NCI-H345 treated with DMSO at 0.1 percent for 48 hours (cell line): ENCODE measurements at regions not wholly inside any gene's neighbourhood (a gene's known extent, or its start where the extent isn't known, plus 50 kb on each side); places are given as distances from the start of the nearest gene placed in this dataset.
"Not testable (repeated sequence)": the region's sequence is repeated elsewhere in the genome, so short reads cannot be mapped to it uniquely, and the experiment has no call there.

Experiments used
- DNase-seq: peaks from one replicate; lab custom pipeline; 2025; ENCODE audit not compliant: unreplicated experiment; lab: John Stamatoyannopoulos, UW

DNA sequence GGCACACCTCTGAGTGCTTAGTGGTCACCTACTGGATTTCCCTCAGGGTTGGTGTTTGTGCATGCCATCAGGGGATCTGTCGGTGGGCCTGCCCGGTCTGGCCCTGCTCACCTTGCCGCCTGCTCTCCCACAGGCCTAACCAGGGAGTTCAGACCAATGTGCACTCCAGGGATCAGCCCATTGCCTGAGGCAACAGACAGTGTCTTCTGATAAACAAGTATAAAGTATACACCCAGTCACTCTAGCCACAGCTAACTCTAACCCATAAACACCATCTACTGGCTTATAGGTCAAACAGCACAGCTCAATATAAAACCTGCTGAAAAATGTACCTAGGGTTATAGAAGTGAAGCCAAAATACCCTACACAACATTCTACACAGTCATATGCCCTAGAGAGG, 1300.0 kb downstream of the PLA2G4A start:
- DNase-seq = no peak

DNA sequence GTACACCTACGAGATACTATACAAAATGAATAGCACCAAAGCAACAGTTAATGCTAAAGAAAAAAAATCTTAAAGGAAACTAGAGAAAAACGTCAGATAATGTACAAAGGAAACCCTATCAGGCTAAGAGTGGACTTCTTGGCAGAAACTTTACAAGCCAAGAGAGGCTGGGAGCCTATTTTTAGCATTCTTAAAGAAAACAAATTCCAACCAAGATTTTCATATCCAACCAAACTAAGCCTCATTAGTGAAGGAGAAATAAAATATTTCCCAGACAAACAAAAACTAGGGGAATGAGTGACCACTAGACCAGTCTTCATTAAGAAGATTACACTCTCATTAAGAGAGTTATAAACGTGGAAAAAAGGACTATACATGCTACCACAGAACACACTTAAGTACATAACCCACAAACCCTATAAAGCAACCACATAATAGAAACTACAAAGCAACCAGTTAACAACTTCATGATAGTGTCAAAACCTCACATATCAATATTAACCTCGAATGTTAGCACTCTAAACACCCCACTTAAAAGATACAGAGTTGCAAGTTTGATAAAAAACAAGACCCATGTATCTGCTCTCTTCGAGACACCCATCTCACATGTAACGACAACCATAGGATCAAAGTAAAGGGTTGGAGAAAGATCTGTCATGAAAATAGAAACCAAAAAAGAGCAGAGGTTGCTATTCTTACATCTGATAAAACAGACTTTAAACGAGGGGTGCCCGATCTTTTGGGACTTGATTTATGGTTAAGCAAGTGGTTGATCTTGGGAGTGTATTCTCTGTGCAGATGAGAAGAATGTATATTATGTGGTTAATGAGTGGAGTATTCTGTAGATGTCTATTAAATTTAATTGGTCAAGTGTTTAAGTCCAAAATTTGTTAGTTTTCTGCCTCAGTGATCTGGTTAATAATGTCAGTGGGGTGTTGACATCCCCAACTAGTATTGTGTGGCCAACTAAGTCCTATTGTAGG, 1301.4 kb downstream of the PLA2G4A start:
- DNase-seq = no peak

DNA sequence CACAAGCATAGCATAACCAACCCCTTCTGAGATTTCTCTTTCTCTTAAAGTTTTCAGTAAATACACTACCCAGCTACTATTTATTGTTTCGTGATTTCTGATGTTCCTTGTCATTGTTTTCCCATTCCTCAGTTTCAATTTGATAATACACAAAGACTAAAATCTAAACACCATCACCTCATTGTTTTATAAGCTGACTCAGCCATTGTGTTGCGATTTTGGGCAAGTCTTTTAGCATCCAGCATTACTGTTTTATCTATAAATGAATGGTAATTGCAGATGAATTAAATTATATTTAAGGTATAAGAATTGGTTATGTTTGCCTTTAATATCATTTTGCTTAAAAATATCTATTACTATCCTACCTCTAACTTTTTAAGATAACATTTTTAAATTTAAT, 1308.5 kb downstream of the PLA2G4A start:
- DNase-seq = no peak

DNA sequence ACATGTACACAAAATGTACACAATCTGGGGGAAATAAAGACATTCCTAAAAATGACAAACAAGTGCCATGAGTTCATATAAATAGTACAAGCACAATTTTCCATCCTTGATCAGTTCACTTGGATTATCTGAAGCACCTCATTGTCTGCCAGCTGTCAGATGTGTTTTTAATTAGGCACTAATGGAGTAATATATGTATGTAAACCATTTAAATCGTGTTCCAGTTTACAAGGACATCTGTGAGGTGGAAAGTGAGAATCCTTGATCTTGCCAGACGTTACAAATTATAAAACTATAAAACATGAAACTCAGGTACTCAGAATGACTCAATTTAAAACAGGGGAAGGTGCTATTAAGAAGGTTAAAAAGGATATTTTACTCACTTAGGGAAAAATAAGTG, 1312.2 kb downstream of the PLA2G4A start:
- no peak for DNase-seq

DNA sequence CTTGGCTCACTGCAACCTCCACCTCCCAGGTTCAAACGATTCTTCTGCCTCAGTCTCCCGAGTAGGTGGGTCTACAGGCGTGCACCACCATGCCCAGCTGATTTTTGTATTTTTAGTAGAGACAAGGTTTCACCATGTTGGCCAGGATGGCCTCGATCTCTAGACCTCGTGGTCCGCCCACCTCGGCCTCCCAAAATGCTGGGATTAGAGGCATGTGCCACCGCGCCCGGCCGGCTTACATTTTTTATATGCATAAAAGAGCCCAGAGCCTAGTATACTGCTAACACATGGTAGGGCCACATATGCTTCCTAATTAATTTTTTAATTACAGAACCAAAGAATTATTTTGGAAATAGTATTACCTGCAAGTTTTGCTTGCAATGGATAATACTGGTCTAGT, 1325.4 kb downstream of the PLA2G4A start:
- DNase-seq = no peak

DNA sequence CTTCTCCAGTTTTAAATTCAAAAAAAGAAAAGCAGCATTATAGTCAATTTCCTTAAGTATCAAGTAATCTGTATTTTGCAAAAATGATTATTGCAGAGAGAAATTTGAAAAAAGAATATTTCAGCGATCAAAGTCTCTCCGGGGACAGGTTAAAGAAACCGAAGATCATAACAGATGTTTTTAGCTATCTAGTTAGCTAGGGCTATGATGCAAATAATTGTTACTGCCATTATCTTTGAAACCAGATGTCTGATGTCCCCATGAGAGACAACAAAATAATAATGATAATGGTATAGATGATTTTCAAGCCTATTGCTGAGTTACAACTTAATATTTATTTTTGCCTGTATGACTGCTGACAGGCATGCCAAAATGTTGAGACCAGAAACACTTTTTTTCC, 1326.0 kb downstream of the PLA2G4A start:
- DNase-seq = no peak

DNA sequence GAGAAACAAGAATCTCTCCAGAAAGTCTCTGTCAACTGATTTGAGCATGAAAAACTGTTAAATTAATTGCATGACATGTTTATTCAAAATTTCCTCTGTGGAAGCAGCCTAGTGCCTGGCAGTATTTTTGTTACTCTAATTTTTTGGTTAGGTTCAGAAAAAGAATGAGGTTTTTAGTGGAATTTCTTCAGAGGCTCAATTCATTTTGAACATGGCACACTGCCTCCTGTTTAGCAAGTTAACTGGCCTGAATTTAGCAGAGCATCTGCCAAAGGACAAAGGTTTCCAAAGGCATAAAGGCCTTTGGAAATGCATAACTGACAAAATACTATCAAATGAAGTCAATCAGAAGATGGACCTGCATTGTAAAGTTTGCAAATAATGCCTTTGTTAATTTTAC, 1326.5 kb downstream of the PLA2G4A start:
- no peak for DNase-seq

DNA sequence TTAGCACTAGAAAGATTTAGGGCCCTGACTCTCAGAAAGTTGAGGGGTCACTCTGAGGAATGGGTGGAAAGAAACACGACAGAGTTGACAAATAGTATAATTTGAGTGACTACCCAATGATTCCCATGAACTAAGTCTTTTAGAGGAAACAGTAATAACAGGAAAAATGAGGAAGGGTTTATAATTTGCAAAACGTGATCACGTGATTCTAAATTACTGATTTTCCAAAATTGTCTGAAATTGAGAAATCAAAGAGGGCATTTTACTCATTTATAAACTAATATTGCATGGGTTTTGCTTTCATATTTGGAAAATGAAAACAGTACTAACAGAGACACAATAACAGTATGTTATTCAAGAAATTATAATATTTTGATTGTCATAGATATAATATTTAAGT, 1335.7 kb downstream of the PLA2G4A start:
- no peak for DNase-seq

DNA sequence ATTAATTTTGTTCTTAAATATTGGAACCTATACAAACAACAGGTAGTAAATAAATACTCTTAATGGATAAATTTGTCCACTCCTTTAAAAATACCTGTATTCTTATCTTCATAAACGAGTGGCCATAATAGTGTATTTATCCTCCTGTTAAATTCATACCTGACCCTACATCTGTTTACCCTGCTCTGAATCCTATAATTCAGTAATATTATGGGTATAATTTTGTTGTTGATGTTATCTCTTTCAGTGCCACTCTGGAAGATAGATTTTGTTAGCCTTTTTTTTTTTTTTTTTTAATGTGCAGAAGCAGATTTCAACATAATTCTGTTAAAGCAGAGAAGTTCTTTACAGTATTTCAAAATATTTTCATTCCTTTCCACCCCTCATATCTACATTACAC, 1337.9 kb downstream of the PLA2G4A start:
- DNase-seq = no peak

DNA sequence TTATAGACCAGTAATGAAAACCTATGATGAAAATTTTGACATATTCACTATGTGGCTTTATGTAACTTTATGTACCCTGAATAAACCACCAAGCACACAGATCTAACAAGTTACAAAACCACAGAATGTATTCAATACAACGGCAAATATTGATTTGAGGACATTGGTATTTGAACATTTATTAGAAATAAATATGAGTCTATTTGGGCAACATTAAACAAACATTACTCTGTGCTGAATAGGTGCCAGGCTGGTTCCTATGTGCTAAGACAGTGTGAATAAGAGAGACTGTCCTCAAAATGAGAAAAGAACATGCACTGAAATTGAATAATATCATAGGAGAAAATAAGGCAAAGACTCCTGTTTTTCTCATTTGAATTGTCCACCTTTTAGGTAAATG, 1341.2 kb downstream of the PLA2G4A start:
- DNase-seq = no peak

DNA sequence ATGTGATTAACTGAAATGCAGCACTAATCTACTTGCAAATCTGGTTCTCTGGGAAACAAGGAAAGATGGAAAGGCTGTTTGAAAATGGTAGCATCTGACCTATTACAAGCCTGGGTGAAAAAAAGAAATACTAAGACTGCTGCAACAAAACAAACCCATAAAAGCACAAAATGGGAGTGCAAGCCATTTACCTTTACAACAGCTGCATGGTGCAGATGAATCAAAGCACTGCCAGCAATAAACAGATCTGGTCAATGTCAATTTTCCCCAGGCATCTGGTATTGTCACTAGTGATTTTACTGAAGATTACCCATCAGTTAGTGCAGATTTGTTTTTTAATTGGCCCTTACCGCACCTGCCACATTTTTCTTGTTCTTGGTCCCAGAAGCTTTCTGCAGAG, 1341.7 kb downstream of the PLA2G4A start:
- DNase-seq = no peak

DNA sequence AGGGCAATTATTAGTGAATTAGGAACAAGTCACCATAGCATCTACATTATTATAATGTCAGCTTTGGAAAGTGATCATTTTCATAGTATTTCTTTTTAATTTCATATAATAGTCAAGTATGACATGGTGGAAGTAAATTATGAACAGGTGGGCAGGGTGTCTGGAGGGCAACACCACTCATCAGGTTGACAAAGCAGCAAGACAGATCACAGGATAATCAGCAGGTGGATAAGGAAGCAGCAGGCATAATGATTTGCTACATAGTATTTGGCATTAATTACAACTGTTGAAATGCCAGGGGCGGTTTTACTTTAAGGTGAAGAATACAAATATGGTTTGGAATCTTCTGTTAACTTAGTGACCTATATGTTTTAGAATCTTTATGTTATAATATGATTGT, 1342.2 kb downstream of the PLA2G4A start:
- no peak for DNase-seq

DNA sequence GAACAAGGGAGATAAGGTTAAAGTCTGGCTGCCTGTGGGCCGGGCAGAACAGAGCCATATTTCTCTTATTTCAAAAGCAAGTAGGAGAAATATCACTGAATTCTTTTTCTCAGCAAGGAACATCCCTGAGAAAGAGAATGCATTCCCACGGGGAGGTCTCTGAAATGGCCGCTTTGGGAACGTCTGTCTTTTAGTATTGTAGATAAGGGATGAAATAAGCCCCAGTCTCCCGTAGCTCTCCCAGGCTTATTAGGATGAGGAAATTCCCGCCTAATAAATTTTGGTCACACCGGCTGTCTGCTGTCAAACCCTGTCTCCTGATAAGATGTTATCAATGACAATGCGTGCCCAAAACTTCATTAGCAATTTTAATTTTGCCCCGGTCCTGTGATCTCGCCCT, 1353.3 kb downstream of the PLA2G4A start:
- not testable (repeated sequence) for DNase-seq

DNA sequence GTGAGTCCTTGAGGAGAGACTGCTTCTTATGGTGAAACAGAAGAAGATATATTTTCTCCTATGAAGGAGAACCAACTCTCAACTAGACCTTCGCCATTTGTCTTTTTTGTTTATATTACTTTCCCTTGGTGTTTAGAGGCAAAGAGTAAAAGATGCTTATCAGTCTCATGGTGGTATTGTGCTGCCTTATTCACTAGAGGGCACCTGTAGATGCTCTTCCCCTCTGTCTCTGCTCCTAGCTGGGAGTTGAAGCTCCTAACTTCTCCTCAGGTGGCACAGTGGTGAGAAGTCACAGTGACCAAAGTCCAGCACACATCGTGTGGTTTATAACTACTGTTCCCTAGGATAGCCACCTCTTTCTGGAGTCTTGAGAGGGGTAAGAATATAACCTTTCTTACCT, 1359.6 kb downstream of the PLA2G4A start:
- no peak for DNase-seq

DNA sequence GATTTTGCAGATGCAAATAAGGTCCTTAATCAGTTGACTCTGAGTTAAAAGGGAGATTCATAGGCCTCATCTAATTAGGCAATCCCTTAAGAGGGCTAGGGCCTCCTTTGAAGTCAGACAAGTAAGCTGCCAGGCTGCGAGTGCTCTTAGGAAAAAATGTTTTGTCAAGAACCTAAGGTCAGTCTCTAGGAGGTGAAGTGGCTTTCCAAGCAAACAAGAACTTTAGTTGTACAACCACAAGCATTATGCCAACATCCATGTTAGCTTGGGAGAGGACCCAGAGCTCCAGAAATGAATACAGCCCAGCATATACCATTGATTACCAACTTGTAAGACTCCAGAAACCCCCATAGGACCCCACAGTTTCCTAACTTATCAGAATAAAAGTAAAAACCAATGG, 1366.2 kb downstream of the PLA2G4A start:
- no peak for DNase-seq

DNA sequence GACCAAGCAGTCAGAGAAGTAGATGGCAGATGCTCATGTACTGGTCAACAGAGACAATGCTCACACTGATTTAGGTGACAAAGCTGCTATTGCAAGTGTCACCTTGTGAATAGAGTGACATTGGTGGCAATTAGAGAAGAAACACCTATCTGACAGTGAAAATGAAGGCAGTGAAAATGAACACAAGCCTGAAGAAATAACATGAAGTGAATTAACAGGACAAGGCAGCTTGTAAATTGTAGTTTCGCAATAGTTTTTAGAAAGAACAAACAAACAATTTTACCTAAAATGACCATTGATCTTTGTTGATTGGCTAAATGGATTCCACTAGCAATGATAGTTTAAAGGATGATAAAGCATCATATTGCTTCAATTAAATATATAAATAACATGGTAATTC, 1389.5 kb downstream of the PLA2G4A start:
- no peak for DNase-seq

DNA sequence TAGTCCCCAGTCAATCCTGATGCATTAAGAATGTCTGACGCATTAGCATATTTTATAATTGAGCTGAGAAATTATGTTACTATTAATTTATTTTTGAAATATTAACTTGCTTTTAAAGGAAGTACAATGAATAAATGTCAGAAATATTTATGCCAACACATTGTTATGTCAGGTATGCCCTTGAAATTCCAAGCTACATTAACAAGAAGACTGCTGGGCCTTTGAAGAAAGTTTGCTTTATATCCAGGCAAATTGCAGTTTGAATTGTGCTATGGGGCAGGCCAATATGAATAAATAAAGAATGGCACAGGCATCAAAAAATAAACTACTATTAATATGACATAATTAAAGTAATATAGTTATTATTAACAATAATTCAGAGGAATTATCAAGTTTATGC, 1391.3 kb downstream of the PLA2G4A start:
- DNase-seq = no peak

DNA sequence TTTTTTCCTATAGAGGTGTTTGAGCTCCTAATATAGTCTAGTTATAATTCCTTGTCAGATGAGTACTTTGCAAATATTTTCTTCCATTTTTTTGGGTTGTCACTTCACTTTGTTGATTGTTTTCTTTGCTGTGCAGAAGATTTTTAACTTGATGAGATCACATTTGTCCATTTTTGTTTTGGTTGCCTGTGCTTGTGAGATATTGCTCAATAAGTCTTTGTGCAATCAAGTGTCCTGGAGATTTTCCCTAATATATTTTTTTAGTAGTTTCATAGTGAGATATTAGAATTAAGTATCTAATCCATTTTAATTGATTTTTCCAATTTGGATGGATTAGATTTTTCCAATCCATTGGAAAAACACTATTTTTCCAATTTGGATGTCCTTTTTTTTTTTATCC, 1395.5 kb downstream of the PLA2G4A start:
- DNase-seq = no peak

DNA sequence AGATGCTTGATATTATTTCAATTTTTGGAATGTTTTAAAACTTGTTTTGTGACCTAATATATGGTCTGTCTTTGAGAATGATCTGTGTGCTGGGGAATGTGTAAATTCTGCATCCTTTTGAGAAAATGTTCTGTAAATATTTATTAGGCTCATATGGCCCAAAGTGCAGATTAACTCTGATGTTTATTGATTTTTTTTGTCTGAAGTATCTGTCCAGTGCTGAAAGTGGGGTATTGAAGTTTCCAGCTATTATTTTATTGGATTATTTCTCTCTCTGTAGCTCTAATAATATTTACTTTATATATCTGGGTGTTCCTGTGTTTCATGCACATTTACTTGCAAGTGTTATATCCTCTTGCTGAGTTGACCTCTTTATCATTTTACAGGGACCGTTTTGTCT, 1397.2 kb downstream of the PLA2G4A start:
- DNase-seq = no peak

DNA sequence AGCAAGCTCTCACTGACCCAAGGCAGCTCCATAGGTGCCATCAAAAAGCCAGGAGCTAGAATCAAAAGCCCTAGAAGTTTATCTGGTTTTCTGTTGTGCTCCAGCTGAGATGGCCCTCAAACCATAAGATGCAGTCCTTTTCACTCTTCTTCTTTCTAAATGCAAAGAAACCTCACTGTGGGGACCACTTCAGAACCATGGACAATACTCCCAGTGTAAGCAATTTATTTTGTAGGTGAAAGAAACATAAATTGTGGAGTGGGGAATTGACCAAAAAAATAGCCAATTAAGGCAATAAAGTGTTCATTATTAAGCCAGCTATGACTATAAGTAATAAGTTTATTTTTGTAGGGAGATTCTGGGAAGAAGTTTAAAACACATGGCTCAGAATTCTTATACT, 1399.9 kb downstream of the PLA2G4A start:
- no peak for DNase-seq

DNA sequence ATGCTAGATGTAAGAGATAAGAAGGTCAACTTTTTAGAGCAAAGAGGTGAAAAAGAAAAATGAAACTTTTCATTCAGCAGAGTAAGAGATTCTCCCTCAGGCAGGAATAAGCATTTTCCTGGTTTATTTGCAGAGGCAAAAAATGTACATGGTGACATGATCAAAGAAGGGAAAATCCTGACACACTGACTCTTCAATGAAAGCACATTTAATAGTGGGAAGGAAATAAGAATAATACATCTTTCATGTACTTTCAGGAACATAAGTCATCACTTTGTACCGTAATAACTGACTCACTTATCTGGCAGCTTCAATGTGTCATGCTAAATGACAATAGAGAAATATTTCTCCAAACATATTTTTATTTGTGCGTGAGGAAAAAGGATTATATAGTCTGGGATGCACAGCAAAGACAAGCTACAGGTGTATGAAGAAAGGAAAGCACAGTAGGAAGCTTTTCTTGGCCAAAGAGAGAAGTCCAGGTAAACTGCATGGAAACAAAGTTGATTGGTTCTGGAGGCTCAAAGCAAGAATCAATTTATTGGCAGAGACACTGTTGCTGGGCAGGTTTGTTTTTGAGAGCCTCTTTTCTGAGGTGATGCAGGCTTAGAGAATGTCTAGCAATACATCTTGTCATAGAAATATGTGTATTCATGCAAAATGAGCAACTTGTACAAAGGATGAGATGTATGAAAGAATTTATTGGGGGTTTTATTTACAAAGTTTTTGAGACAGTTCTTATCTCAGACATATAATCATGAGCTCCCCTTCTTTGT, 1409.0 kb downstream of the PLA2G4A start:
- no peak for DNase-seq

DNA sequence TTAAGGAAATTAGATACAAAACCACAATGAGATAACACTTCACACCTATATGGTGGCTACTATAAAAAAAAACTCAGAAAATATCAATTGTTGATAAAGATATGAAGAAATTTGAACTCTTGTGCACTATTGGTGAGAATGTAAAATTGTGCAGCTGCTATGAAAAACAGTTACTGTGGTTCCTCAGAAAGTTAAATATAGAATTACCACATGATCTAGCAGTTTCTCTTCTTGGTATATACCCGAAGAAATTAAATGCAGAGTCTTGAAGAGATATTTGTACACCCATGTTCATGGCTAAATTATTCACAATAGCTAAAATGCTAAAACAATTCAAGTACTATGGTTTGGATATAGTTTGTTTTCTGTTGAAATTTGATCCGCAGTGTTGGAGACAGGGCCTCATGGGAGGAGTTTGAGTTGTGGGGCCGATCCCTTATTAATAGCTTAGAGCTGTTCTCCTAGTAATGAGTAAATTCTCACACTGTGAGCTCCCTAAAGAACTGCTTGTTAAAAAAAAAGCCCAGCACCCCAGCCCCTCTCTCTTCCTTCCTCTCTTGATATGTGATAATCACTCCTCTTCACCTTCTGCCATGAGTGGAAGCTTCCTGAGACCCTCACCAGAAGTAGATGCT, 1412.1 kb downstream of the PLA2G4A start:
- no peak for DNase-seq
